GM12878 (cell line): ENCODE measurements at regions not wholly inside any gene's neighbourhood (a gene's known extent, or its start where the extent isn't known, plus 50 kb on each side); places are given as distances from the start of the nearest gene placed in this dataset.

Experiments
- ATAC-seq: fragments of 200-7000 bp; cut with Tn5 transposase; 3 replicates; pipeline ENCODE4 v1.9.1; 2020; ENCODE audit warnings: mild to moderate bottlenecking, moderate library complexity
- BruUV-seq: library from RNA; stranded (reverse); fragments of 400-500 nt; replicated peaks from 2 replicates; lab custom pipeline; 2021; lab: Mats Ljungman, UMichigan
- CTCF ChIA-PET: fragments of 300-600 bp; sonication (Branson Sonifier 250); formaldehyde crosslinking; extraction: SDS; loops from one replicate; lab custom pipeline; 2021; ENCODE audit warnings: inconsistent platforms; lab: Yijun Ruan, JAX
- POLR2A ChIA-PET: fragments of 350-600 bp; formaldehyde crosslinking; extraction: SDS; loops from one replicate; lab custom pipeline; 2021; ENCODE audit warnings: inconsistent platforms; lab: Charles Lee
- RAD21 ChIA-PET: fragments of 300-600 bp; sonication (Branson Sonifier 250); formaldehyde crosslinking; loops from one replicate; lab custom pipeline; 2023; ENCODE audit warnings: antibody characterized with exemption; ENCODE audit not compliant: unreplicated experiment; lab: Charles Lee
- SMC1A ChIA-PET: fragments of 300-600 bp; sonication (Branson Sonifier 250); formaldehyde crosslinking; loops from one replicate; lab custom pipeline; 2023; ENCODE audit not compliant: unreplicated experiment, uncharacterized antibody; lab: Charles Lee
- DNase-seq: peaks from one replicate; pipeline ENCODE4 v3.0.0-alpha.2; 2011; ENCODE audit warnings: low read depth, low spot score
- FAIRE-seq: peaks from 3 replicates; lab custom pipeline; 2011; peaks lifted over from hg19 to GRCh38; lab: Jason Lieb, UNC
- H2AFZ ChIP-seq: 2 replicates; pipeline ENCODE4 v1.6.0; 2011; ENCODE audit warnings: low read depth, low read length, control low read depth; ENCODE audit not compliant: control insufficient read depth
- H3K27ac ChIP-seq: 2 replicates; pipeline ENCODE4 v1.5.1; 2011; ENCODE audit warnings: control low read depth; ENCODE audit not compliant: control insufficient read depth, insufficient read depth
- H3K27me3 ChIP-seq, 2 experiments: replicated peaks in 1 of 2; 2 replicates each; pipeline versions ENCODE4 v1.6.0 to v1.6.1; 2011; ENCODE audit warnings: low read length in 1 of 2; ENCODE audit not compliant: control insufficient read depth in 2 of 2, insufficient read depth in 2 of 2
- H3K36me3 ChIP-seq, 2 experiments: 2 replicates each; pipeline ENCODE4 v1.5.1; 2011; ENCODE audit warnings: low read length in 1 of 2; ENCODE audit not compliant: control insufficient read depth in 2 of 2, insufficient read depth in 2 of 2
- H3K4me1 ChIP-seq: 2 replicates; pipeline ENCODE4 v1.6.1; 2011; ENCODE audit warnings: mild to moderate bottlenecking, low read length, moderate library complexity, mixed read lengths; ENCODE audit not compliant: control insufficient read depth, insufficient read depth
- H3K4me2 ChIP-seq: 2 replicates; pipeline ENCODE4 v1.6.0; 2011; ENCODE audit warnings: control low read depth; ENCODE audit not compliant: control insufficient read depth, insufficient read depth
- H3K4me3 ChIP-seq: fragments of 200-600 bp; sonication (generic); 2 replicates; pipeline ENCODE4 v1.5.1; 2016
- H3K79me2 ChIP-seq: 2 replicates; pipeline ENCODE4 v1.6.0; 2011; ENCODE audit warnings: low read length; ENCODE audit not compliant: control insufficient read depth, insufficient read depth
- H3K9ac ChIP-seq: 2 replicates; pipeline ENCODE4 v1.8.0; 2011; ENCODE audit warnings: low read length, control low read depth, mixed read lengths; ENCODE audit not compliant: control insufficient read depth, insufficient read depth
- H3K9me3 ChIP-seq: replicated peaks from 3 replicates; pipeline ENCODE4 v1.5.1; 2011; ENCODE audit warnings: mild to moderate bottlenecking, low read length; ENCODE audit not compliant: control insufficient read depth, insufficient read depth
- H4K20me1 ChIP-seq: 2 replicates; pipeline ENCODE4 v1.6.0; 2011; ENCODE audit not compliant: control insufficient read depth, insufficient read depth
- HDAC2 ChIP-seq: fragments of 200-600 bp; sonication (generic); IDR thresholded peaks from 2 replicates; pipeline ENCODE4 v1.6.1; 2017
- IKZF2 ChIP-seq, 2 experiments: fragments of 450-650 bp; IDR thresholded peaks; 2 replicates each; pipeline ENCODE4 v1.6.1; 2017; ENCODE audit warnings: mild to moderate bottlenecking in 2 of 2, moderate library complexity in 2 of 2
- NR2F1 ChIP-seq: fragments of 450-650 bp; conservative IDR thresholded peaks from 2 replicates; pipeline ENCODE4 v1.6.1; 2017; ENCODE audit warnings: mild to moderate bottlenecking
- RAD21 ChIP-seq: IDR thresholded peaks from 2 replicates; pipeline ENCODE4 v1.6.1; 2011; ENCODE audit warnings: mild to moderate bottlenecking, low read depth, low read length, moderate library complexity; ENCODE audit not compliant: insufficient read depth
- SMAD5 ChIP-seq: IDR thresholded peaks from 2 replicates; pipeline ENCODE4 v1.6.1; 2016; ENCODE audit warnings: antibody characterized with exemption, low read depth
- SMC3 ChIP-seq: IDR thresholded peaks from 2 replicates; pipeline ENCODE4 v1.6.1; 2011; ENCODE audit warnings: low read length, improper control_type of control experiment, borderline replicate concordance
- YY1 ChIP-seq: IDR thresholded peaks from 2 replicates; pipeline ENCODE4 v1.6.1; 2011; ENCODE audit warnings: low read depth, mild to moderate bottlenecking, low read length
- WGBS: methylation state at CpG from one replicate; pipeline ENCODE4 v1.1.6; 2016; ENCODE audit warnings: low lambda C conversion rate; ENCODE audit not compliant: insufficient replicate concordance, insufficient coverage; ENCODE audit errors: missing lambda C conversion rate; 5-methylcytosine and 5-hydroxymethylcytosine counted together
- in situ Hi-C: fragments of 300-500 bp; cut with MboI; formaldehyde crosslinking; loops from 9 replicates; pipeline ENCODE4 v1.14.3; 2018; ENCODE audit warnings: mixed read lengths
- intact Hi-C: fragments of 100-400 bp; cut with micrococcal nuclease; formaldehyde crosslinking; loops from one replicate; pipeline ENCODE4 v1.14.2; 2022; ENCODE audit not compliant: unreplicated experiment
- TF ChIP-seq, protein P1 (sequence below): fragments of 450-650 bp; IDR thresholded peaks from 2 replicates; pipeline ENCODE4 v1.6.1; 2017; ENCODE audit warnings: antibody characterized with exemption, mild to moderate bottlenecking, moderate library complexity
- TF ChIP-seq, protein P2 (sequence below): fragments of 450-650 bp; IDR thresholded peaks from 2 replicates; pipeline ENCODE4 v1.6.1; 2017; ENCODE audit warnings: mild to moderate bottlenecking, low read depth, inconsistent platforms; ENCODE audit not compliant: poor library complexity, severe bottlenecking
- TF ChIP-seq, protein P3 (sequence below), 3 experiments: IDR thresholded peaks in 2 of 3; conservative IDR thresholded peaks in 1 of 3; 2 replicates each; pipeline ENCODE4 v1.5.1; 2011; ENCODE audit warnings: low read depth in 3 of 3, low read length in 3 of 3, mild to moderate bottlenecking in 3 of 3, control low read depth in 2 of 3, moderate library complexity in 2 of 3, inconsistent platforms in 1 of 3, mixed read lengths in 1 of 3; ENCODE audit not compliant: control insufficient read depth in 2 of 3, insufficient read depth in 1 of 3; ENCODE audit errors: extremely low read depth in 1 of 3

DNA sequence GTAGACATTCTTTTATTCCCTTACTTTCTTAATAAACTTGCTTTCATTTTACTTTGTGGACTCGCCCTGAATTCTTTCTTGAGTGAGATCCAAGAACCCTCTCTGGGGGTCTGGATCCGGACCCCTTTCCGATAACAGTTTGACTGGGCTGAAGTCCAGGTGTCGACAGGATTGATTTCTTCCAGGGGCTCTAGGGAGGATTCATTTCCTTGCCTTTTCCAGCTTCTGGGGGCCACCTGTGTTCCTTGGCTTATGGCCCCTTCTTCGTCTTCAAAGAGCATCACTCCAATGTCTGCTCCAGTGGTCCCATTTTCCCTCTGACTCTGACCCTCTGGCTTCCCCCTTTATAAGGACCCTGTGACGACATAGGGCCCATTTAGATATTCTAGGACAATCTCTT, 67.5 kb downstream of the COPS8 start (continued):
- TF ChIP-seq, protein P1, sequence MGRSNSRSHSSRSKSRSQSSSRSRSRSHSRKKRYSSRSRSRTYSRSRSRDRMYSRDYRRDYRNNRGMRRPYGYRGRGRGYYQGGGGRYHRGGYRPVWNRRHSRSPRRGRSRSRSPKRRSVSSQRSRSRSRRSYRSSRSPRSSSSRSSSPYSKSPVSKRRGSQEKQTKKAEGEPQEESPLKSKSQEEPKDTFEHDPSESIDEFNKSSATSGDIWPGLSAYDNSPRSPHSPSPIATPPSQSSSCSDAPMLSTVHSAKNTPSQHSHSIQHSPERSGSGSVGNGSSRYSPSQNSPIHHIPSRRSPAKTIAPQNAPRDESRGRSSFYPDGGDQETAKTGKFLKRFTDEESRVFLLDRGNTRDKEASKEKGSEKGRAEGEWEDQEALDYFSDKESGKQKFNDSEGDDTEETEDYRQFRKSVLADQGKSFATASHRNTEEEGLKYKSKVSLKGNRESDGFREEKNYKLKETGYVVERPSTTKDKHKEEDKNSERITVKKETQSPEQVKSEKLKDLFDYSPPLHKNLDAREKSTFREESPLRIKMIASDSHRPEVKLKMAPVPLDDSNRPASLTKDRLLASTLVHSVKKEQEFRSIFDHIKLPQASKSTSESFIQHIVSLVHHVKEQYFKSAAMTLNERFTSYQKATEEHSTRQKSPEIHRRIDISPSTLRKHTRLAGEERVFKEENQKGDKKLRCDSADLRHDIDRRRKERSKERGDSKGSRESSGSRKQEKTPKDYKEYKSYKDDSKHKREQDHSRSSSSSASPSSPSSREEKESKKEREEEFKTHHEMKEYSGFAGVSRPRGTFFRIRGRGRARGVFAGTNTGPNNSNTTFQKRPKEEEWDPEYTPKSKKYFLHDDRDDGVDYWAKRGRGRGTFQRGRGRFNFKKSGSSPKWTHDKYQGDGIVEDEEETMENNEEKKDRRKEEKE = no peak
- TF ChIP-seq, protein P2, sequence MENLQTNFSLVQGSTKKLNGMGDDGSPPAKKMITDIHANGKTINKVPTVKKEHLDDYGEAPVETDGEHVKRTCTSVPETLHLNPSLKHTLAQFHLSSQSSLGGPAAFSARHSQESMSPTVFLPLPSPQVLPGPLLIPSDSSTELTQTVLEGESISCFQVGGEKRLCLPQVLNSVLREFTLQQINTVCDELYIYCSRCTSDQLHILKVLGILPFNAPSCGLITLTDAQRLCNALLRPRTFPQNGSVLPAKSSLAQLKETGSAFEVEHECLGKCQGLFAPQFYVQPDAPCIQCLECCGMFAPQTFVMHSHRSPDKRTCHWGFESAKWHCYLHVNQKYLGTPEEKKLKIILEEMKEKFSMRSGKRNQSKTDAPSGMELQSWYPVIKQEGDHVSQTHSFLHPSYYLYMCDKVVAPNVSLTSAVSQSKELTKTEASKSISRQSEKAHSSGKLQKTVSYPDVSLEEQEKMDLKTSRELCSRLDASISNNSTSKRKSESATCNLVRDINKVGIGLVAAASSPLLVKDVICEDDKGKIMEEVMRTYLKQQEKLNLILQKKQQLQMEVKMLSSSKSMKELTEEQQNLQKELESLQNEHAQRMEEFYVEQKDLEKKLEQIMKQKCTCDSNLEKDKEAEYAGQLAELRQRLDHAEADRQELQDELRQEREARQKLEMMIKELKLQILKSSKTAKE = no peak
- TF ChIP-seq HDAC2 = no peak

DNA sequence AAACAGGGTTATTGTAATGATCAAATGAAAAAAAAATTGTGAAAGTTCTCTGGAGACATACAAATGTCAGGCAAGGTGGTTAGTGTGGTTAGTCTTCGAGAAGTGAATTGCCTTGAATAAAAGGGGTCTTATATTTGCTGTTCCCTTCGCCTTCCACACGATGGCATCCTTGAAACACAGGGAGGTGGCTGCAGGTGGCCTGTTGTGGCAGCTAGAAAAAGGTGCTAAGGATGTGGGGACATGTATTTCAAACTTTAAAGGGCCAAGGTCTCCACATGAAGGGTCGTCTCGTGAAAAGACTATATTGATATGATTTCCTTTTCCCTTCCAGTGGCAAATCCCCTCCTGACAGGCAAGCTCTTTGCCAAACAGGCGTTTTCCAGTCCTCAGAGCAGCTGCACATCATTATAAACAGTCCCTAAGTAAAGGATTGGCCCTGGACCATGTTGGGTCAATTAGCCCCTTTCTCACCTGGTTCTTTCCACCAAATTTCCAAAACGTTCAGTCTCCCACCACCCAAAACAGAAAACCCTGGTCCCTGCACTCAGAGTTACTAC, 68.5 kb downstream of the COPS8 start:
- Histone ChIP-seq H3K79me2 (no peaks in the 10 kb centered on the region), H3K9ac (no peak overlapping the region), H4K20me1 (no peaks in the 10 kb centered on the region), H3K4me3 (no peak overlapping the region), H3K4me2 (no peak overlapping the region), H3K27ac (no peak overlapping the region), H3K9me3 (no peaks in the 10 kb centered on the region; the same call in 2 of the 3 replicates), H3K36me3 (no peaks in the 10 kb centered on the region), H2AFZ (no peak overlapping the region), H3K4me1 (peaks cover 16% of the 10 kb centered on the region), H3K27me3 (no peaks in the 10 kb centered on the region)
- no TSS peak for BruUV-seq
- ATAC-seq (peak; percentile 61), FAIRE-seq (peak; percentile 75), DNase-seq (no peak)
- TF ChIP-seq SMAD5 (no peak), SMC3 (peak; percentile 81), RAD21 (peak; percentile 98), IKZF2 (IDR thresholded peaks at IDR 0.05) (no peak), YY1 (peak; percentile 20; the same call in 1 of the 2 replicates), NR2F1 (0 out of 2 replicates have a peak, but pooled peaks have one; percentile 11)
- TF ChIP-seq, protein P3, sequence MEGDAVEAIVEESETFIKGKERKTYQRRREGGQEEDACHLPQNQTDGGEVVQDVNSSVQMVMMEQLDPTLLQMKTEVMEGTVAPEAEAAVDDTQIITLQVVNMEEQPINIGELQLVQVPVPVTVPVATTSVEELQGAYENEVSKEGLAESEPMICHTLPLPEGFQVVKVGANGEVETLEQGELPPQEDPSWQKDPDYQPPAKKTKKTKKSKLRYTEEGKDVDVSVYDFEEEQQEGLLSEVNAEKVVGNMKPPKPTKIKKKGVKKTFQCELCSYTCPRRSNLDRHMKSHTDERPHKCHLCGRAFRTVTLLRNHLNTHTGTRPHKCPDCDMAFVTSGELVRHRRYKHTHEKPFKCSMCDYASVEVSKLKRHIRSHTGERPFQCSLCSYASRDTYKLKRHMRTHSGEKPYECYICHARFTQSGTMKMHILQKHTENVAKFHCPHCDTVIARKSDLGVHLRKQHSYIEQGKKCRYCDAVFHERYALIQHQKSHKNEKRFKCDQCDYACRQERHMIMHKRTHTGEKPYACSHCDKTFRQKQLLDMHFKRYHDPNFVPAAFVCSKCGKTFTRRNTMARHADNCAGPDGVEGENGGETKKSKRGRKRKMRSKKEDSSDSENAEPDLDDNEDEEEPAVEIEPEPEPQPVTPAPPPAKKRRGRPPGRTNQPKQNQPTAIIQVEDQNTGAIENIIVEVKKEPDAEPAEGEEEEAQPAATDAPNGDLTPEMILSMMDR (IDR thresholded peaks at IDR 0.05 in 2 of 3, conservative IDR thresholded peaks at IDR 0.05 in 1 of 3; ENCODE audit: control insufficient read depth in 2 of 3, extremely low read depth in 1 of 3, insufficient read depth in 1 of 3, low read depth in 3 of 3, low read length in 3 of 3) = peak; percentile 75 to 81 (median 79)
- 3% methylated on average over 7 of the region's 7 CpGs for WGBS
- ChIA-PET CTCF (interaction anchor here (0.7 to 3.7 kb wide), 12 partner anchors 9 to 418 kb away, joined by 3 to 27 read pairs (median 8); no protein-coding TSS in a partner anchor), RAD21 (interaction anchor here (1.1 to 2.7 kb wide), 6 partner anchors 68 to 418 kb away, joined by 3 to 10 read pairs (median 6); no protein-coding TSS in a partner anchor), SMC1A (interaction anchor here (0.7 to 2.4 kb wide), 11 partner anchors 11 to 418 kb away, joined by 3 to 8 read pairs (median 4); no protein-coding TSS in a partner anchor), POLR2A (no interaction called here)
- intact Hi-C loops (loop anchor here (1.0 to 2.0 kb wide), 6 partner anchors 168 to 418 kb away; no protein-coding TSS in a partner anchor), in situ Hi-C loops (no loop called here)
